GM12891 (cell line): ENCODE measurements at regions not wholly inside any gene's neighbourhood (a gene's known extent, or its start where the extent isn't known, plus 50 kb on each side); places are given as distances from the start of the nearest gene placed in this dataset.

Experiments
- POLR2A ChIP-seq: IDR thresholded peaks from 2 replicates; pipeline ENCODE4 v1.6.1; 2011; ENCODE audit warnings: low read depth, low read length, control low read depth
- POLR2AphosphoS5 ChIP-seq: IDR thresholded peaks from 2 replicates; pipeline ENCODE4 v1.6.1; 2011; ENCODE audit warnings: low read depth, low read length, control low read depth
- SPI1 ChIP-seq: IDR thresholded peaks from 2 replicates; pipeline ENCODE4 v1.6.1; 2011; ENCODE audit warnings: low read depth, low read length, control low read depth
- TAF1 ChIP-seq: IDR thresholded peaks from 2 replicates; pipeline ENCODE4 v1.6.1; 2011; ENCODE audit warnings: low read depth, low read length, control low read depth

- TF ChIP-seq TAF1 (no peak), POLR2A (no peak), POLR2AphosphoS5 (no peak), SPI1 (no peak)
Observed at GRCh38 chr1:59044535-59045121, 252.3 kb upstream of the FGGY start.
